Fibroblast of skin of right quadriceps (primary cell): ENCODE measurements at regions not wholly inside any gene's neighbourhood (a gene's known extent, or its start where the extent isn't known, plus 50 kb on each side); places are given as distances from the start of the nearest gene placed in this dataset.
"Not testable (repeated sequence)": the region's sequence is repeated elsewhere in the genome, so short reads cannot be mapped to it uniquely, and the experiment has no call there.

Source experiments
- DNase-seq: peaks from one replicate; pipeline ENCODE4 v3.0.0-alpha.2; 2013

DNA sequence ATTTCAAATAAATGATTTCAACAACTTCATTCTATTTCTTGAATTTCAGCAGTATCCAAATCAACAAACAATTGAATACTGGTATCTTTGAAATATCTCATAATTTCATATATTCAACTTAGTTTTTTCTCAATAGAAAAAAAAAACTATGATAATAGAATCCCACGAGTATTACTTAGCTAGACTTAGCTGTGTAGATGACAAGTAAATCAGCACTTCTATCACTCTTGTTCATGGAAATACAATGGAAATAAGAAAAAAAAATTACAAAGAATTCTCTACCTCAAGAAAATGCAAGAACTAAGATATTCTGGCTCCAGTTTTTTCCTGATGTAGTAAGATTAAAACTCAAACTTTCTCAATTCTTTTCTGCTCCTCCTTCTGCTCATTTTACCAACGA is 256.2 kb upstream of the KYNU start:
- no peak for DNase-seq

GRCh38 chr2:142617461-142617860 is 260.0 kb upstream of the KYNU start:
- DNase-seq = no peak

GRCh38 chr2:142615876-142616275 is 261.6 kb upstream of the KYNU start:
- DNase-seq = no peak

GRCh38 chr2:142613193-142613592 is 264.3 kb upstream of the KYNU start:
- not testable (repeated sequence) for DNase-seq

GRCh38 chr2:142605421-142605820 is 272.0 kb upstream of the KYNU start:
- no peak for DNase-seq

DNA sequence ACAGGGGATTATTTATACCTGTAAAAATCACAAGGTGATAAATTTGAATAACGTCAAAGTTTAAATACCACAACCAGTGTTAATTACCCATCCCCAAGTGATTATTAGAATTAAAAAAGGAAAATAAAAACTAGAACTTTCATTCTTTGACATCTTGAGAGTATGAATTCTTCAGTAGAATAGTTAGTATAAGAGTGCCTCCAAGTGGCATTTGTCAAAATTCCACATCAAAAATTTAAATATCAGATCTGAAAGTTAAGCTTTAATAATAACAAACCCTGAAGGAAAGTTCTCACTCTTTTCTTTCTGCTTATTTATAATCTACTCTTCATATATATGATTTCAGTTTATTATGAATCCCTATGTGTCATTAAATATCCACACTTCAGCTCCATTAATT is 273.7 kb upstream of the KYNU start:
- DNase-seq = no peak

- no peak for DNase-seq
Measured at GRCh38 chr2:142602418-142602989, 275.0 kb upstream of the KYNU start.

DNA sequence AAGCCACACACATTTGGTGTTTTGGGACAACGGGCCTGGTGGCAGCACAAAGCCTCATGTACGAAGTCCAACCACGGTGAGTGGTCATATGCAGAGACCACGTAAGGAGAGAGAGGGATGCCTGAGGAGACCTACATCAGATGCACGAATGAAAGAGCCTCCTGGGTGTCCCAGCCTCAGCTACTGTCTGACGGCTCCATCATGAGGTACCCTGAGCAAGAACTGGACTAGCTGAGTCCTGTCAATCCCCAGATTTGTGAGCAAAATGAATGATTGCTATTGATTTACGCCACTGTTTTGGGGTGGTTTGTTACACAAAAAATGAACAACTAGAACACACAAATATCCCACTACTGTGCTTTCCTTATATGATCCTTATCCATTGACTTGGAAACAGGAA is 275.7 kb upstream of the KYNU start:
- DNase-seq = no peak

DNA sequence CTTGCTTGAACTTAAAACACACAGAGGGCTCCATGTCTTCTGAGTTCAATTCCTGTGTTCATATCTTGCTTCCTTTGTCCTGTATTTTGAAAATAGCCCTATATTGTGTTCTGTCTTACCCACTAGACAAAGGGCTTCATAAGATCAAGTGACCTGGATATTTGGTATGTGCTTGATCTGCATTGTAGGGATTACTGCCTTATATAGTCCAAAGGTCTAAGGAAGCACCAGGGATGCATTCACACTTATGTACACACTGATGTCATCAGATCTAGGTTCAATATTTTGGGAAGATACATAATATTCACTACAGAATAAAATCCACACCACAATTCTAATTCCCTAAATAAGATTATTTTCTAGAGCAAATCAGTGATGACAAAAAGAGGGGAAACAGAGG is 278.0 kb upstream of the KYNU start:
- DNase-seq = no peak

DNA sequence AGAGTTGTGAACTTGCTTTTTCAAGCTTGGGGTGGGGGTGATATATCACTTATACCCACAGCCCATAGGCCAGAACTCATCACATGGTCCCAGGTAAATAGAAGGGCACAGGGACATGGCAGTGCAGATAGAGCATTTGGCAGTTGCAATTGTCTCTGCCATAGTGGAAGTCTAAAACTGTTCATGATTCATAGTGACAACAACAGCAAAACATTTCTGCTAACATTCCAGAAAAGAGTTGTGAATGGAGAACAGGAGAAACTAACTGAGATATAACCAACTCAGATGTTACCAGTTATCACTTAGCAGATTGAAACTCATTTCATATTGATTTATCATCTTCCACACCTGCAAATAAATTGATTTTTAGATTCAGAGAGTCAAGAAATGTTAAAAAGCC is 278.6 kb upstream of the KYNU start:
- DNase-seq = peak; percentile 3

- DNase-seq = peak; percentile 28
Measured at GRCh38 chr2:142596334-142597088, 281.0 kb upstream of the KYNU start.

GRCh38 chr2:142594935-142595334 is 282.5 kb upstream of the KYNU start:
- DNase-seq = no peak

DNA sequence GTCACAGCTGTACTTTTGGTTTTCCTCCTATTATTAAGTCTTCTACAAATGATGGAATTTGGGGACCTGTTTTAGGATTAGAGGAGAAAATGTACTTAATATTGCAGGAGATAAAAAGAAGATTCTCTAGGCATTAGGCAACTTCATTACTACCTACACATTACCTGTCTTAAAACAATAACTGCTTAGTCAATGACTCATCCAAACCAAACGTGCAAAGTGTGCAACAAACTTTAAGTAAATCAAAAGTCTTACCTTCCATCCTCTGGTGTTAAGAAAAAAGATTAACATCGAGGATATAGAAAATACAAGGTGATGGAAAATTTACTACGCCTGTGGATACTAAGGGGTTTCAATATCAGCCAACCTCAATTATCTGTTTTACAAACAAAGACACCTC is 285.3 kb upstream of the KYNU start:
- DNase-seq = no peak

DNA sequence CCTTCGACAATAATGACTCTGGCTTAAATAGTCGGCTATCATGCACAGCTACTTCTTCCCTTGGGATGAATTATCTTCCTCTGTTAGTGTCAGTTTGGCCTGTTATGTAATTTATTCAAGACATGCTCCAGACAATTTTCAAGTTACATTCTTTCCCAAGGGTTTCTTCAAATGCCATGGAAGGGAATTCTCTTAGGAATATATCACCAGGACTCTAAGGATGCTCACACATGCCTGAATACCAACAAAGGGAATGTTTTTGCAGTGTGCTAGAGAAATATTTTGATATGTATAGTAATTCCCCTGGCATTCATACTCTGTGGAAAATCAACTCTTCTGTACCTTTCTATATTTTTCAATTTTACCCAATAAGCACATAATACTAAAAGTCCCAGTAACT is 286.0 kb upstream of the KYNU start:
- DNase-seq = no peak

DNA sequence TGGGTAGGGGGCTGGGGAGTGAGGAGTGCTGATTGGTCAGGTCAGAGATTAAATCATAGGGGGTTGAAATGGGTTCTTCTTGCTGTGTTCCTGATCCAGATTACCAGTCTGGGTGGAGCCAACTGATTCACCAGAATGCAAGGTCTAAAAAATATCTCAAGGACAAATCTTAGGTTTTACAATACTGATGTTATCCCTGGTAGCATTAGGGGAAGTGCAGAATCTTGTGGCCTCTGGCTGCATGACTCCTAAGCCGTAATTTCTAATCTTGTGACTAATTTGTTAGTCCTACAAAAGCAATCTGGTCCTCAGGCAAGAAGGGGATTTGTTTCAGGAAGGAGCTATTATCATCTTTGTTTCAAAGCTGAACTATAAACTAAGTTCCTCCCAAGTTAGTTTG is 289.2 kb upstream of the KYNU start:
- DNase-seq = no peak

GRCh38 chr2:142586693-142587580 is 290.5 kb upstream of the KYNU start:
- no peak for DNase-seq

DNA sequence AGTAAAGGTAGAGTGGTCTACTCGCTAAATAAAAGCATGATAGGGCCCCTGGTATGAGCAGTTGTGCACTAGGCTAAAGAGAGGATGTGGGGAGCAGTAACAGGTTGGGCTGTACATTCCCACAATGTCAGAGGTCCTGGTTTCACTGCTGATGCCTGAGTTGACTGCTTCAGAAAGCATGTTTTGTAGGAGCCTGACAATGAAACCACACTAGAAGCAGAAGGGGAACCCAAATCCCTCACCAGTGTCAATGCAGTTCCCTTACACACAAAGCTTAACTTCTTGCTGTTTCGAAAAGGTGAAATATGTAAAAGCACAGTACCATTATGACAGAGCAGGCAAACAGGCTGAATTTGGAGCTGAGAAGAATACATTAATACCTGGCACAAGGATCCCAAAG is 291.7 kb upstream of the KYNU start:
- DNase-seq = no peak

GRCh38 chr2:142582317-142582716 is 295.1 kb upstream of the KYNU start:
- no peak for DNase-seq

DNA sequence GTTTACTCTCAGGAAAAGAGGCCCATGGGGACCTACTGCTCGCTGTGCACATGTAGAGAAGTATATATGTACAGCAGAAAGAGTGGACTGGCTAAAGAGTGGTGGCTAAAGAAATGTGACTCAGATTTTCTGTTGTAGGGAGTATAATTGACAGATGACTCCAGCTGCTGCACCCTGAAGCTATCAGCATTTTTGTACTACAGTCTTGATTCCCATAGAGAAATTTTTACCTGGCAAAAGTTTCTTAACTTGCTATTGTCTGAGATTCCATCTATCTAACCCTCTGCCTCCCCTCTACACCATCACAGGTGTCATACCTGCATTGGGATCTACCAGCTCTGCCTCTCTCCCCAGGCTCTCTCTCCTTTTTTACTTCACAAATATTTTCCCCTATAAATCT is 296.0 kb upstream of the KYNU start:
- DNase-seq = no peak

DNA sequence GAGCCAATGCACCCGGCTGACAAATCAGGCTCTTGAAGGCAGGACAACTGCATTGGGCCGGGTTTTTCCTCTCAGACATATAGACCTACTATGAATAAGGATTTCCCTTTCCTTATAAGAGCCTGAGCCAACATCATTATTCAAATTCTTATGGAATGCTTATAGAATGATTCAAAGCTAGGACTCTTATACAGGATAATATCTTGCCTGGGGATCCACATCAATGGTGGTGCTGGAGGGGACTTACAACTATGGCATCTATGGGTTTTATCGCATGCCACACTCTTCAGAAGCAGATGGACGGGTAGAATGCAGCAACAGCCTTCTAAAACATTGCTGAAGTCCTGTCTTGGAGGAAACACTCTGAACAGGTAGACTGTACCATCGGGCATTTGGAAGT is 296.8 kb upstream of the KYNU start:
- no peak for DNase-seq

DNA sequence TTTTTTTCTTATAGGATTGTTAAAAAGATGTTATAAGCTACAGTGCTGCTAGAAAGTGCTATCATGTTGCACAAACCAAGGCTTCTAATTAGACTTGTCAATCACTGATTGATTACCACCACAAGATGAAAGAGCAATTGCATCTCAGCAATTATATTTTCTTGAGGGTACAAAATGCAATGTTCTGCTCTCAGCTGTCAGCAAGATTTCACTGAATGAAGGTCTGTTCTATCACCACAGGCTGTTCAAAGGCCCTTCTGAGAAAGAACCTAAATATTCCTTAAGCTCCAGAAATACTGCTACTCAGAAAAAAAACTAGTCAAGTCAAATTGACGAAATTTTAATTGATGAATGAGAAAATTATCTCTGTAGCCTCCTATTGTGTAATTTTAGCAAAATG is 301.9 kb upstream of the KYNU start:
- no peak for DNase-seq

DNA sequence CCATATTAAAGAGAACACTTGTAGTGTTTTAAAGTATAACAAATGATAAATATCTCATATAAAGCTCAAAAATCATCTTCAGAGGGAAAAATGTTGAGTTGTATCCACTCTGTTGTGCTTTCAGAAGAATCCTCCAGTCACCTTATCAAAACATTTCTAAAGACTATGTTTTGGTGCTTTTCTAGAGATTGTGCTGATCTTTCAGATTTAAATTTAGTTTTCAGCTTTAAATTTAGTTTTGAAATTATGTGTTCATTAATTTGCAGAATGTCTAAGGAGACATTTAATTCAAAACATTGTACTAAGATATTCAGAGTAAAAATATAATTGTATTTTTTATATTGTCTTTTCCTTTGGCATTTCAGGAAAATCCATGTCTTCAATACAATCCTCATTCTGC is 303.1 kb upstream of the KYNU start:
- DNase-seq = no peak

DNA sequence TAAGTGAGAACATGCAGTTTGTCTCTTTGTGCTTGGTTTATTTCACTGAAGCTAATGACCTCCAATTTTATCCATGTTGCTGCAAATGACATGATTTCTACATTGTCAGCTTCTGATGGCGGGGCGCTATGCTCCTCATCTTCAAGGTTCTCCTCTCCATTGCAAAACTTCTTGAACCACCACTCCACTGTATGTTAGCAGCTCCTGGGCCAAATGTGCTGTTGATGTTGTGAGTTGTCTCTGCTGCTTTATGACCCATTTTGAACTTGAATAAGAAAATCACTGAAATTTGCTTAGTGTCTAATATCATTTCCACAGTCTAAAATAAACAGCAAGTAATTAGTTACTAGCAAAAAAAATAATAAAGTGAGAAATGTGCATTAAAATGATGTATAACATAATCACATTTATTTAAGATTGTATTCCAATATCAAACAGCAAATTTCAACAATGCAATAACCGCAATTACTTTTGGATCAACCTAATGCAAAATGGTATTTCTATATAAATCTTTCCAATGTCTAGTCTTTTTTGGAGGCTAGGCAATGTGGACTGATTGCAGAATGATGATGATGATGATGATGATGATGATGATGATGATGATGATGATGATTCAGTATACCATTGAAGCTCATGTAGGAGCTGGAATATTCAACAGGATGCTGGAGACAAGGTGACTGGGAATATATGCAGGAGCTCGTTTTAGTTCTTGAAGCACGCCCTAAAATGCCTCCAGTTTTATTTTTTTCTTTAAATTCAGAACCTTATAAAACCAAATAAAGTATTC is 304.9 kb upstream of the KYNU start:
- no peak for DNase-seq
